Activated B cell treated with CpG ODN at 0.5 μM for 24 hours (primary cell): ENCODE measurements at regions not wholly inside any gene's neighbourhood (a gene's known extent, or its start where the extent isn't known, plus 50 kb on each side); places are given as distances from the start of the nearest gene placed in this dataset.

Experiments used
- ATAC-seq: fragments of 200-7000 bp; cut with Tn5 transposase; one replicate; pipeline ENCODE4 v1.10.0; 2021; ENCODE audit warnings: low read depth, mild to moderate bottlenecking, moderate library complexity
- CTCF ChIA-PET: fragments of 350-600 bp; sonication (Branson Sonifier 250); formaldehyde crosslinking; loops from one replicate; lab custom pipeline; 2021; ENCODE audit warnings: antibody characterized with exemption; lab: Charles Lee
- POLR2A ChIA-PET: fragments of 350-600 bp; sonication (Branson Sonifier 250); formaldehyde crosslinking; loops from one replicate; lab custom pipeline; 2021; ENCODE audit warnings: antibody characterized with exemption; lab: Charles Lee
- DNase-seq: peaks from one replicate; pipeline ENCODE4 v3.0.0; 2022
- H3K27ac Mint-ChIP-seq: one replicate; pipeline ENCODE4 v1.8.0; 2020; ENCODE audit warnings: mixed read lengths
- H3K27me3 Mint-ChIP-seq: one replicate; pipeline ENCODE4 v1.8.0; 2021; ENCODE audit warnings: mixed read lengths
- H3K36me3 Mint-ChIP-seq: one replicate; pipeline ENCODE4 v1.8.0; 2021; ENCODE audit warnings: low read depth, mixed read lengths
- H3K4me1 Mint-ChIP-seq: one replicate; pipeline ENCODE4 v1.8.0; 2021; ENCODE audit warnings: mixed read lengths
- H3K4me3 Mint-ChIP-seq: one replicate; pipeline ENCODE4 v1.8.0; 2020; ENCODE audit warnings: mild to moderate bottlenecking, mixed read lengths
- H3K9me3 Mint-ChIP-seq: one replicate; pipeline ENCODE4 v1.8.0; 2020; ENCODE audit warnings: mixed read lengths
- intact Hi-C: fragments of 100-400 bp; cut with micrococcal nuclease; formaldehyde crosslinking; loops from one replicate; pipeline ENCODE4 v1.15.1; 2024
- TF ChIP-seq, protein P1 (sequence below): fragments of 200-600 bp; IDR thresholded peaks from one replicate; pipeline ENCODE4 v1.8.0; 2022; ENCODE audit warnings: antibody characterized with exemption, mild to moderate bottlenecking

DNA sequence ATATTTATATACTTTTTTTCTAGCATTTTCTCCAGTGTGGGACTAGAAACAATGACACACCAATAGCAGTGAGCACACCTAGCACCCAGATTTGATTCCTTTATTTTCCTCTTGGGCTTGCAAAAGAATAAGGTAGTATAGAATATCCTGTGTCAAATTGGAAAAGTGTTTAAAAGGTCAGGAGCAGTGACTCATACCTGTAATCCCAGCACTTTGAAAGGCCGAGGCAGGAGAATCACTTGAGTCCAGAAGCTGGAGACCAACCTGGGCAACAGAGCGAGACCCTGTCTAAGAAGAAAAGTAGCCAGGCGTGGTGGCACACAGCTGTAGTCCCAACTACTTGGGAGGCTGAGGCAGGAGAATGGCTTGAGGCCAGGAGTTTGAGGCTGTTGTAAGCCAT is 53.8 kb upstream of the SGPP1 start:
- intact Hi-C loops: no loop called here

DNA sequence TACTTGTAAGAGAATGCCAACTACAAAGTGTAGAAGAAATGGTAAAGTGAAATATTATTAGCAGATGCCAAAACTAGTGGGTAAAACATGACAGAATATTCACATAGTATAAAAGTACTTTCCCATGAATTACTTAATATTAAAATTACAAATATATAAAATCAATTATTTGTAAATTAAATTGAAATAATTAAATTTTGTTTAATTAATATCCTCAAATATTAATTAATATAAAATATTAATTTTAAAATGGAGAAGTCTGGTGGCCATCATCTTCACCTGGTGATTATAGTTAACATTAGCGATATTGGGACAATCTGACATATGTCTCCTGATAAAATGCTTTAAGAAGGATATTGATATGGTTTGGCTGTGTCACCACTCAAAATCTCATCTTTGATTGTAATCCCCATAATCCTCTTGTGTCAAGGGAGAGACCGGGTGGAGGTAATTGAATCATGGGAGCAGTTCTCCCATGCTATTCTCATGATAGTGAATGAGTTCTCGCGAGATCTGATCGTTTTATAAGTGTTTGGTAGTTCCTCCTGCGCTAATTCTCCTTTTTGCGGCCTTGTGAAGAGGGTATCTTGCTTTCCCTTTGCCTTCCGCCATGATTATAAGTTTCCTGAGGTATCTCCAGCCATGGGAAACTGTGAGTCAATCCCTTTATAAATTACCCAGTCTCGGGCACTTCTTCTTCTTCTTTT is 55.0 kb upstream of the SGPP1 start:
- intact Hi-C loops: no loop called here
- POLR2A ChIA-PET: no interaction called here
- ATAC-seq (no peak), DNase-seq (no peak)
- Mint-ChIP-seq H3K27me3 (no peaks in the 10 kb centered on the region), H3K36me3 (no peaks in the 10 kb centered on the region), H3K4me1 (peaks cover 5% of the 10 kb centered on the region), H3K27ac (no peak overlapping the region), H3K9me3 (peaks cover 2% of the 10 kb centered on the region), H3K4me3 (no peak overlapping the region)
- CTCF ChIA-PET: no interaction called here
- TF ChIP-seq, protein P1, sequence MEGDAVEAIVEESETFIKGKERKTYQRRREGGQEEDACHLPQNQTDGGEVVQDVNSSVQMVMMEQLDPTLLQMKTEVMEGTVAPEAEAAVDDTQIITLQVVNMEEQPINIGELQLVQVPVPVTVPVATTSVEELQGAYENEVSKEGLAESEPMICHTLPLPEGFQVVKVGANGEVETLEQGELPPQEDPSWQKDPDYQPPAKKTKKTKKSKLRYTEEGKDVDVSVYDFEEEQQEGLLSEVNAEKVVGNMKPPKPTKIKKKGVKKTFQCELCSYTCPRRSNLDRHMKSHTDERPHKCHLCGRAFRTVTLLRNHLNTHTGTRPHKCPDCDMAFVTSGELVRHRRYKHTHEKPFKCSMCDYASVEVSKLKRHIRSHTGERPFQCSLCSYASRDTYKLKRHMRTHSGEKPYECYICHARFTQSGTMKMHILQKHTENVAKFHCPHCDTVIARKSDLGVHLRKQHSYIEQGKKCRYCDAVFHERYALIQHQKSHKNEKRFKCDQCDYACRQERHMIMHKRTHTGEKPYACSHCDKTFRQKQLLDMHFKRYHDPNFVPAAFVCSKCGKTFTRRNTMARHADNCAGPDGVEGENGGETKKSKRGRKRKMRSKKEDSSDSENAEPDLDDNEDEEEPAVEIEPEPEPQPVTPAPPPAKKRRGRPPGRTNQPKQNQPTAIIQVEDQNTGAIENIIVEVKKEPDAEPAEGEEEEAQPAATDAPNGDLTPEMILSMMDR: no peak

More for the DNA sequence above, 53.8 kb upstream of the SGPP1 start:
- H3K9me3 Mint-ChIP-seq: peaks cover 2% of the 10 kb centered on the region
- no peak overlapping the region for H3K27ac Mint-ChIP-seq
- ChIA-PET CTCF (no interaction called here), POLR2A (no interaction called here)
- ATAC-seq (no peak), DNase-seq (no peak)
- H3K27me3 Mint-ChIP-seq: no peaks in the 10 kb centered on the region
- TF ChIP-seq, protein P1: no peak
- H3K4me1 Mint-ChIP-seq: peaks cover 5% of the 10 kb centered on the region
- H3K4me3 Mint-ChIP-seq: no peak overlapping the region
- no peaks in the 10 kb centered on the region for H3K36me3 Mint-ChIP-seq

DNA sequence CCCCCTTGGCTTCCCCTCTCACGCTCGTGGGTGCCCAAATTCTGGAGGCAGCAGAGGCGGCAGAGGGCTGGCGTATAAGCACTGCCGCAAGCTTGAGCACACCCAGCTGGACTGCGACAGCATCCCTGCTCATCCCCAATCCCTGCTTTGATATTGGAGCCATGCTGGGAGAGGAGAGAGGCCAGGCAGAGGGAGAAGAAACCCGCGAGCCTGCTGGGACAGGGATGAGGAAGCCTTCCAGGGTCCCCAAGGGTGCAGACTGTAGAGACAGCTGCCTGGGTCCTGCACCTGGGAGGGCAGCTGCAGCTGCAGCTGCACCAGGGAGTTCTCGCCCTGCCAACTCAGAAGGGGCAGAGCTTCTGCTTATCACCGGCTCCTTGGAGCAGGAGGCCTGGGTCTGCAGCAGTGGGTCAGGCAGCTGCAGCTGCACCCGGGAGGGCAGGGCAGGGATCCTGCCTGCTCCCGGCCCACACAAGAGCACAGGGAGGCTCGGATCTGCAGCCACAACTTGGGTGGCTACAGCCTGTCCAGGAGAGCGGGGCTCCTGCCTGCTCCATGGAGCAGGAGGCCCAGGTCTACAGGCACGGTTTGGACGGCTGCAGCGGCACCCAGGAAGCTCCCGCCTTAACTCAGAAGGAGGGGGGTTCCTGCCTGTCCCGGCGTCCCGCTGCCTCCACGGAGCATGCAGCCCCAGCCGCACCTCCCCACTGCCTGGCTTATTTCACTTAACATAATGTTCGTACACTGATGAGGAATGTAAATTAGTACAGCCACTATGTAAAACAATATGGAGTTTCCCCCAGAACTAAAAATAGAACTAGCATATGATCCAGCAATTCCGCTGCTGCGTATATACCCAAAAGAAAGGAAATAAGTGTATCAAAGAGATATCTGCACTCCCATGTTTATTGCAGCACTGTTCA is 60.4 kb upstream of the SGPP1 start:
- Mint-ChIP-seq H3K27ac (no peak overlapping the region), H3K4me1 (no peaks in the 10 kb centered on the region), H3K9me3 (no peaks in the 10 kb centered on the region), H3K4me3 (no peak overlapping the region), H3K27me3 (peaks cover 3% of the 10 kb centered on the region), H3K36me3 (no peaks in the 10 kb centered on the region)
- POLR2A ChIA-PET: no interaction called here
- intact Hi-C loops: no loop called here
- CTCF ChIA-PET: no interaction called here
- TF ChIP-seq, protein P1: no peak
- ATAC-seq (no peak), DNase-seq (no peak)

DNA sequence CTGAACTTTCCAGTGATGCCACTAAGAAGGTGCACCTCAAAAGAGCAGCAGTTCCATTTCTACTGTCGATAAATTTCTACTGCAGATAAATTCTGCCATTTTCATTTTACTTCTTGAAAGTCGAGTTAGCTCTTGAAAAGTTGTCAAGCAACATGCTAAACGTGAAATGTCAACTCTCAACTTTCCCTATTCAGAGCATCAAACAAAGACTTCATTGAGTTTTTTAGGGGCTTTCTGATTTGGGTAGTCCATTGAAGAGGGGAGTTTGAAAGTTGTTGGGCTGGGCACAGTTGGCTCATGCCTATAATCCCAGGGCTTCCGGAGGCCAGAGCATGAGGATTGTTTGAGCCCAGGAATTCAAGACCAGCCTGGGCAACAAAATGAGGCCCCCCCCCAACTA is 59.4 kb upstream of the SYNE2 start:
- Mint-ChIP-seq H3K4me3 (no peak overlapping the region), H3K36me3 (no peaks in the 10 kb centered on the region), H3K27ac (no peak overlapping the region), H3K4me1 (no peaks in the 10 kb centered on the region), H3K27me3 (peaks cover 3% of the 10 kb centered on the region), H3K9me3 (no peaks in the 10 kb centered on the region)
- intact Hi-C loops: no loop called here
- ATAC-seq (no peak), DNase-seq (no peak)
- TF ChIP-seq, protein P1: no peak
- CTCF ChIA-PET: no interaction called here
- POLR2A ChIA-PET: no interaction called here

DNA sequence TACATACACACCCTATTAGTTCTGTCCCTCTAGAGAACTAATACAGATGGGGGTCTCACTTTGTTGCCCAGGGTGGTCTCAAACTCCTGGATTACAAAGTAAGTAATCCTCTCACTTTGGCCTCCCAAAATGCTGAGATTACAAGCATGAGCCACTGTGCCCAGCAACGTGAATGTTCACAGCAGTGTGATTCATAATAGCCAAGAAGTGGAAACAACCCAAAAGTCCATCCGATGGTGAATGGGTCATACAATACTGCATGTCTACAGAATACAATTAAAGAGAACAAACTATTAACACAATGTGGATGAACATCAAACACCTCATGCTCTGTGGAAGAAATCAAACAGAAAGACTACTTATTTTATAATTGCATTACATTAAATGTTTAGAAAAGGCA is 57.3 kb upstream of the SYNE2 start:
- Mint-ChIP-seq H3K36me3 (no peaks in the 10 kb centered on the region), H3K9me3 (no peaks in the 10 kb centered on the region), H3K4me3 (no peak overlapping the region), H3K27ac (no peak overlapping the region), H3K4me1 (peaks cover 3% of the 10 kb centered on the region), H3K27me3 (no peaks in the 10 kb centered on the region)
- TF ChIP-seq, protein P1: no peak
- ATAC-seq (no peak), DNase-seq (no peak)
- intact Hi-C loops: loop anchor here (5.0 kb wide), 1 partner anchor 342 kb away; no protein-coding TSS in a partner anchor
- ChIA-PET CTCF (interaction anchor here (1.1 kb wide), 1 partner anchor 499 kb away, joined by 3 read pairs; no protein-coding TSS in a partner anchor), POLR2A (no interaction called here)
